ENCODE measurements at regions not wholly inside any gene's neighbourhood (a gene's known extent, or its start where the extent isn't known, plus 50 kb on each side); places are given as distances from the start of the nearest gene placed in this dataset.
A peak's percentile ranks its signal among the peaks of the same experiment; 100 is the strongest.

GRCh38 chr9:124116683-124117363 lies 105.3 kb downstream of the LHX2 start:
- H3K18ac ChIP-seq (ENCODE audit: low read length), result no peak overlapping the region
- no peak overlapping the region for H3K9ac ChIP-seq (ENCODE audit: low read depth, low read length, poor library complexity)
- H3K14ac ChIP-seq (ENCODE audit: low read length), result no peak overlapping the region
- H2BK5ac ChIP-seq (ENCODE audit: low read length), result no peak overlapping the region
- no peak overlapping the region for H2AK5ac ChIP-seq (ENCODE audit: low read depth, low read length)
- no peak overlapping the region for H4K8ac ChIP-seq (ENCODE audit: low read depth, low read length)
- H2AFZ ChIP-seq (ENCODE audit: low read length), result no peak overlapping the region
- peaks cover 0 to 3% (median 0%) of the 10 kb centered on the region in 3 experiments for H3K27me3 ChIP-seq (ENCODE audit: control insufficient read depth in 3 of 3, insufficient read depth in 3 of 3, low read depth in 1 of 3, low read length in 3 of 3)
- H3K36me3 ChIP-seq (replicated peaks in 1 of 2; ENCODE audit: control insufficient read depth in 2 of 2, insufficient read depth in 2 of 2, low read length in 2 of 2), result no peaks in the 10 kb centered on the region
- H3K4ac ChIP-seq (ENCODE audit: low read length), result no peak overlapping the region
- no peak overlapping the region for H2BK120ac ChIP-seq (ENCODE audit: low read depth, low read length)
- no peak overlapping the region for H4K91ac ChIP-seq (ENCODE audit: low read depth, low read length, poor library complexity)
- no peak overlapping the region for H3K27ac ChIP-seq (replicated peaks; ENCODE audit: low read length)
- no peak overlapping the region for H2BK15ac ChIP-seq (ENCODE audit: low read length)
- DNase-seq (ENCODE audit: low spot score), result no peak
- peaks cover 0 to 4% of the 10 kb centered on the region in 2 donors for H3K4me1 ChIP-seq (ENCODE audit: control insufficient read depth in 2 of 2, insufficient read depth in 1 of 2, low read depth in 1 of 2, low read length in 2 of 2)
- no peak overlapping the region for H3K4me3 ChIP-seq (ENCODE audit: low read length in 2 of 2)
- no peak overlapping the region for H3K4me2 ChIP-seq (ENCODE audit: insufficient read depth, low read length, poor library complexity, severe bottlenecking)
- H3K79me1 ChIP-seq (ENCODE audit: low read depth, low read length), result peaks cover 2% of the 10 kb centered on the region
- no CpG with 5 or more reads among the region's 9 CpGs for whole genome bisulfite sequencing, 2 donors (ENCODE audit: extremely low coverage in 2 of 2, insufficient read length in 2 of 2, insufficient replicate concordance in 1 of 2)
- no peak overlapping the region for H3K23ac ChIP-seq (ENCODE audit: low read depth, low read length, poor library complexity)
- H2BK12ac ChIP-seq (ENCODE audit: low read length), result no peak overlapping the region
- H3K9me3 ChIP-seq (replicated peaks in 1 of 2; ENCODE audit: control insufficient read depth in 2 of 2, insufficient read depth in 1 of 2, low read depth in 1 of 2, low read length in 2 of 2), result peaks cover 0 to 8% of the 10 kb centered on the region in 2 donors

- H3K4me2 ChIP-seq (ENCODE audit: insufficient read depth, low read length, poor library complexity, severe bottlenecking), result no peak overlapping the region
- H3K9me3 ChIP-seq (replicated peaks in 1 of 2; ENCODE audit: control insufficient read depth in 2 of 2, insufficient read depth in 1 of 2, low read depth in 1 of 2, low read length in 2 of 2), result peaks cover 3 to 8% of the 10 kb centered on the region in 2 donors
- no peak overlapping the region for H2BK12ac ChIP-seq (ENCODE audit: low read length)
- no peak overlapping the region for H2BK120ac ChIP-seq (ENCODE audit: low read depth, low read length)
- no peak overlapping the region for H3K27ac ChIP-seq (replicated peaks; ENCODE audit: low read length)
- no peak overlapping the region for H3K9ac ChIP-seq (ENCODE audit: low read depth, low read length, poor library complexity)
- H3K4me3 ChIP-seq (ENCODE audit: low read length in 2 of 2), result no peak overlapping the region
- DNase-seq (ENCODE audit: low spot score), result no peak
- peaks cover 0 to 3% (median 0%) of the 10 kb centered on the region in 3 experiments for H3K27me3 ChIP-seq (ENCODE audit: control insufficient read depth in 3 of 3, insufficient read depth in 3 of 3, low read depth in 1 of 3, low read length in 3 of 3)
- H2AFZ ChIP-seq (ENCODE audit: low read length), result no peak overlapping the region
- no peak overlapping the region for H4K8ac ChIP-seq (ENCODE audit: low read depth, low read length)
- no peak overlapping the region for H2BK5ac ChIP-seq (ENCODE audit: low read length)
- H3K4ac ChIP-seq (ENCODE audit: low read length), result no peak overlapping the region
- H3K36me3 ChIP-seq (replicated peaks in 1 of 2; ENCODE audit: control insufficient read depth in 2 of 2, insufficient read depth in 2 of 2, low read length in 2 of 2), result no peaks in the 10 kb centered on the region
- peaks cover 2% of the 10 kb centered on the region for H3K79me1 ChIP-seq (ENCODE audit: low read depth, low read length)
- no CpG with 5 or more reads among the region's 6 CpGs for WGBS, 2 donors (ENCODE audit: extremely low coverage in 2 of 2, insufficient read length in 2 of 2, insufficient replicate concordance in 1 of 2)
- no peak overlapping the region for H3K18ac ChIP-seq (ENCODE audit: low read length)
- H3K23ac ChIP-seq (ENCODE audit: low read depth, low read length, poor library complexity), result no peak overlapping the region
- no peak overlapping the region for H3K14ac ChIP-seq (ENCODE audit: low read length)
- H4K91ac ChIP-seq (ENCODE audit: low read depth, low read length, poor library complexity), result no peak overlapping the region
- peaks cover 0 to 4% of the 10 kb centered on the region in 2 donors for H3K4me1 ChIP-seq (ENCODE audit: control insufficient read depth in 2 of 2, insufficient read depth in 1 of 2, low read depth in 1 of 2, low read length in 2 of 2)
- no peak overlapping the region for H2BK15ac ChIP-seq (ENCODE audit: low read length)
- peak overlapping the region; percentile 53 for H2AK5ac ChIP-seq (ENCODE audit: low read depth, low read length)
Measured at GRCh38 chr9:124118894-124119293, 107.3 kb downstream of the LHX2 start.

GRCh38 chr9:124120272-124120671 lies 108.7 kb downstream of the LHX2 start:
- Histone ChIP-seq H3K9ac (ENCODE audit: low read depth, low read length, poor library complexity) (no peak overlapping the region), H2BK120ac (ENCODE audit: low read depth, low read length) (no peak overlapping the region), H3K14ac (ENCODE audit: low read length) (no peak overlapping the region), H2AFZ (ENCODE audit: low read length) (no peak overlapping the region), H3K4me2 (ENCODE audit: insufficient read depth, low read length, poor library complexity, severe bottlenecking) (no peak overlapping the region), H3K9me3 (replicated peaks in 1 of 2; ENCODE audit: control insufficient read depth in 2 of 2, insufficient read depth in 1 of 2, low read depth in 1 of 2, low read length in 2 of 2) (peaks cover 5 to 8% of the 10 kb centered on the region in 2 donors), H2AK5ac (ENCODE audit: low read depth, low read length) (no peak overlapping the region), H3K4ac (ENCODE audit: low read length) (no peak overlapping the region), H3K4me1 (ENCODE audit: control insufficient read depth in 2 of 2, insufficient read depth in 1 of 2, low read depth in 1 of 2, low read length in 2 of 2) (peaks cover 3 to 13% of the 10 kb centered on the region in 2 donors), H3K23ac (ENCODE audit: low read depth, low read length, poor library complexity) (no peak overlapping the region), H4K8ac (ENCODE audit: low read depth, low read length) (no peak overlapping the region), H3K79me1 (ENCODE audit: low read depth, low read length) (peaks cover 1% of the 10 kb centered on the region), H3K27ac (replicated peaks; ENCODE audit: low read length) (no peak overlapping the region), H3K4me3 (ENCODE audit: low read length in 2 of 2) (no peak overlapping the region), H2BK15ac (ENCODE audit: low read length) (no peak overlapping the region), H3K18ac (ENCODE audit: low read length) (no peak overlapping the region), H4K91ac (ENCODE audit: low read depth, low read length, poor library complexity) (no peak overlapping the region), H2BK12ac (ENCODE audit: low read length) (no peak overlapping the region), H2BK5ac (ENCODE audit: low read length) (no peak overlapping the region), H3K27me3 (ENCODE audit: control insufficient read depth in 3 of 3, insufficient read depth in 3 of 3, low read depth in 1 of 3, low read length in 3 of 3) (peaks cover 0 to 7% (median 0%) of the 10 kb centered on the region in 3 experiments), H3K36me3 (replicated peaks in 1 of 2; ENCODE audit: control insufficient read depth in 2 of 2, insufficient read depth in 2 of 2, low read length in 2 of 2) (no peaks in the 10 kb centered on the region)
- no peak for DNase-seq (ENCODE audit: low spot score)
- WGBS, 2 donors (ENCODE audit: extremely low coverage in 2 of 2, insufficient read length in 2 of 2, insufficient replicate concordance in 1 of 2), result no CpG with 5 or more reads among the region's 3 CpGs

- Histone ChIP-seq H3K4me2 (ENCODE audit: insufficient read depth, low read length, poor library complexity, severe bottlenecking) (no peak overlapping the region), H3K4ac (ENCODE audit: low read length) (no peak overlapping the region), H2BK12ac (ENCODE audit: low read length) (no peak overlapping the region), H2AK5ac (ENCODE audit: low read depth, low read length) (no peak overlapping the region), H3K18ac (ENCODE audit: low read length) (no peak overlapping the region), H3K9ac (ENCODE audit: low read depth, low read length, poor library complexity) (no peak overlapping the region), H3K14ac (ENCODE audit: low read length) (no peak overlapping the region), H3K27ac (replicated peaks; ENCODE audit: low read length) (no peak overlapping the region), H3K36me3 (replicated peaks in 1 of 2; ENCODE audit: control insufficient read depth in 2 of 2, insufficient read depth in 2 of 2, low read length in 2 of 2) (no peaks in the 10 kb centered on the region), H3K23ac (ENCODE audit: low read depth, low read length, poor library complexity) (no peak overlapping the region), H2BK15ac (ENCODE audit: low read length) (no peak overlapping the region), H3K9me3 (replicated peaks in 1 of 2; ENCODE audit: control insufficient read depth in 2 of 2, insufficient read depth in 1 of 2, low read depth in 1 of 2, low read length in 2 of 2) (peaks cover 5 to 7% of the 10 kb centered on the region in 2 donors), H4K91ac (ENCODE audit: low read depth, low read length, poor library complexity) (no peak overlapping the region), H3K79me1 (ENCODE audit: low read depth, low read length) (peaks cover 1% of the 10 kb centered on the region), H2BK5ac (ENCODE audit: low read length) (no peak overlapping the region), H2BK120ac (ENCODE audit: low read depth, low read length) (no peak overlapping the region), H2AFZ (ENCODE audit: low read length) (no peak overlapping the region), H3K4me3 (ENCODE audit: low read length in 2 of 2) (peak overlapping the region in 1 of 2 donors; percentile 12), H3K27me3 (ENCODE audit: control insufficient read depth in 3 of 3, insufficient read depth in 3 of 3, low read depth in 1 of 3, low read length in 3 of 3) (peaks cover 0 to 13% (median 0%) of the 10 kb centered on the region in 3 experiments), H4K8ac (ENCODE audit: low read depth, low read length) (no peak overlapping the region), H3K4me1 (ENCODE audit: control insufficient read depth in 2 of 2, insufficient read depth in 1 of 2, low read depth in 1 of 2, low read length in 2 of 2) (peaks cover 9 to 18% of the 10 kb centered on the region in 2 donors)
- no CpG with 5 or more reads among the region's 1 CpG for WGBS, 2 donors (ENCODE audit: extremely low coverage in 2 of 2, insufficient read length in 2 of 2, insufficient replicate concordance in 1 of 2)
- DNase-seq (ENCODE audit: low spot score), result no peak
Measured at GRCh38 chr9:124121725-124122124, 110.2 kb downstream of the LHX2 start.

Measured in neuronal stem cell (in vitro differentiated cells).